H9 (cell line): ENCODE measurements at regions not wholly inside any gene's neighbourhood (a gene's known extent, or its start where the extent isn't known, plus 50 kb on each side); places are given as distances from the start of the nearest gene placed in this dataset.

Source experiments
- DNase-seq: peaks from one replicate; pipeline ENCODE4 v3.0.0-alpha.2; 2017
- H2AFZ ChIP-seq: one replicate; pipeline ENCODE4 v1.6.1; 2013; ENCODE audit warnings: mild to moderate bottlenecking, low read length, control low read depth, moderate library complexity
- H2AK5ac ChIP-seq: 2 replicates; pipeline ENCODE4 v1.6.1; 2013; ENCODE audit warnings: low read length, control low read depth, mixed read lengths; ENCODE audit not compliant: insufficient read length
- H2BK120ac ChIP-seq: one replicate; pipeline ENCODE4 v1.6.1; 2013; ENCODE audit warnings: low read depth, mild to moderate bottlenecking, low read length, control low read depth, inconsistent platforms; ENCODE audit not compliant: poor library complexity, severe bottlenecking
- H2BK12ac ChIP-seq: 2 replicates; pipeline ENCODE4 v1.6.1; 2013; ENCODE audit warnings: low read length, control low read depth, mixed read lengths, low read depth; ENCODE audit not compliant: insufficient read length
- H2BK15ac ChIP-seq: 2 replicates; pipeline ENCODE4 v1.6.1; 2013; ENCODE audit warnings: low read depth, low read length, control low read depth
- H2BK20ac ChIP-seq: one replicate; pipeline ENCODE4 v1.6.1; 2013; ENCODE audit warnings: low read depth, mild to moderate bottlenecking, low read length, control low read depth, inconsistent platforms; ENCODE audit not compliant: poor library complexity, severe bottlenecking
- H2BK5ac ChIP-seq: 2 replicates; pipeline ENCODE4 v1.6.1; 2013; ENCODE audit warnings: low read length, control low read depth, mixed read lengths; ENCODE audit not compliant: insufficient read length
- H3K14ac ChIP-seq: 2 replicates; pipeline ENCODE4 v1.6.1; 2013; ENCODE audit warnings: low read length, control low read depth; ENCODE audit not compliant: insufficient read depth
- H3K18ac ChIP-seq: 2 replicates; pipeline ENCODE4 v1.6.1; 2013; ENCODE audit warnings: low read depth, mild to moderate bottlenecking, mixed read lengths, low read length, control low read depth; ENCODE audit not compliant: insufficient read length
- H3K23ac ChIP-seq: 2 replicates; pipeline ENCODE4 v1.6.1; 2013; ENCODE audit warnings: low read length, control low read depth, mixed read lengths, low read depth; ENCODE audit not compliant: insufficient read length
- H3K23me2 ChIP-seq: 2 replicates; pipeline ENCODE4 v1.6.1; 2013; ENCODE audit warnings: low read depth, mild to moderate bottlenecking, mixed read lengths, low read length, control low read depth; ENCODE audit not compliant: insufficient read length, poor library complexity, severe bottlenecking
- H3K27ac ChIP-seq: 2 replicates; pipeline ENCODE4 v1.5.1; 2013; ENCODE audit warnings: low read length, control low read depth, mixed read lengths, low read depth; ENCODE audit not compliant: insufficient read length
- H3K27me3 ChIP-seq: 2 replicates; pipeline ENCODE4 v1.6.1; 2013; ENCODE audit warnings: low read length, control low read depth, inconsistent platforms; ENCODE audit not compliant: insufficient read depth
- H3K4ac ChIP-seq: 2 replicates; pipeline ENCODE4 v1.6.1; 2013; ENCODE audit warnings: low read depth, mild to moderate bottlenecking, control low read depth, inconsistent platforms, low read length, moderate library complexity
- H3K4me1 ChIP-seq: 2 replicates; pipeline ENCODE4 v1.6.1; 2013; ENCODE audit warnings: low read length, control low read depth, inconsistent platforms; ENCODE audit not compliant: insufficient read depth
- H3K4me2 ChIP-seq: 2 replicates; pipeline ENCODE4 v1.6.1; 2013; ENCODE audit warnings: low read length, control low read depth, mixed read lengths; ENCODE audit not compliant: insufficient read length, insufficient read depth
- H3K56ac ChIP-seq: 2 replicates; pipeline ENCODE4 v1.6.1; 2013; ENCODE audit warnings: low read depth, mild to moderate bottlenecking, mixed read lengths, low read length, control low read depth; ENCODE audit not compliant: insufficient read length
- H3K79me1 ChIP-seq: 2 replicates; pipeline ENCODE4 v1.6.1; 2013; ENCODE audit warnings: low read depth, mild to moderate bottlenecking, moderate library complexity, low read length, control low read depth, inconsistent platforms; ENCODE audit not compliant: insufficient read depth, poor library complexity, severe bottlenecking
- H3K79me2 ChIP-seq: 2 replicates; pipeline ENCODE4 v1.6.1; 2013; ENCODE audit warnings: low read length, control low read depth, inconsistent platforms; ENCODE audit not compliant: insufficient read depth
- H3K9ac ChIP-seq: 2 replicates; pipeline ENCODE4 v1.6.1; 2013; ENCODE audit warnings: low read length, control low read depth, mixed read lengths; ENCODE audit not compliant: insufficient read length; ENCODE audit errors: extremely low read depth
- H3K9me3 ChIP-seq: one replicate; pipeline ENCODE4 v1.6.1; 2013; ENCODE audit warnings: low read depth, low read length, inconsistent platforms; ENCODE audit not compliant: control insufficient read depth
- H3T11ph ChIP-seq: one replicate; pipeline ENCODE4 v1.6.1; 2013; ENCODE audit warnings: mild to moderate bottlenecking, low read length, control low read depth, inconsistent platforms
- H4K20me1 ChIP-seq: one replicate; pipeline ENCODE4 v1.6.1; 2013; ENCODE audit not compliant: control insufficient read depth, insufficient read length, insufficient read depth
- H4K5ac ChIP-seq: 2 replicates; pipeline ENCODE4 v1.6.1; 2013; ENCODE audit warnings: low read depth, mild to moderate bottlenecking, mixed read lengths, low read length, control low read depth; ENCODE audit not compliant: insufficient read length
- H4K8ac ChIP-seq: replicated peaks from 2 replicates; pipeline ENCODE4 v1.6.1; 2013; ENCODE audit warnings: low read length, control low read depth, mixed read lengths, low read depth; ENCODE audit not compliant: insufficient read length
- H4K91ac ChIP-seq: 2 replicates; pipeline ENCODE4 v1.6.1; 2013; ENCODE audit warnings: low read depth, mild to moderate bottlenecking, moderate library complexity, mixed read lengths, low read length, control low read depth; ENCODE audit not compliant: insufficient read length
- H3K27ac Mint-ChIP-seq, 3 experiments: 2 replicates in 2 of 3; 3 replicates in 1 of 3; pipeline ENCODE4 v1.8.0; 2020 to 2021; ENCODE audit warnings: mixed read lengths in 3 of 3, mild to moderate bottlenecking in 1 of 3, moderate library complexity in 1 of 3
- H3K27me3 Mint-ChIP-seq: 2 replicates; pipeline ENCODE4 v1.8.0; 2021; ENCODE audit warnings: low read depth, mild to moderate bottlenecking, moderate library complexity, mixed read lengths
- H3K36me3 Mint-ChIP-seq, 3 experiments: 2 replicates in 2 of 3; 3 replicates in 1 of 3; pipeline ENCODE4 v1.8.0; 2020 to 2021; ENCODE audit warnings: low read depth in 3 of 3, mixed read lengths in 3 of 3; ENCODE audit not compliant: insufficient read depth in 1 of 3
- H3K4me1 Mint-ChIP-seq, 2 experiments: 2 replicates each; pipeline ENCODE4 v1.8.0; 2020; ENCODE audit warnings: mixed read lengths in 2 of 2
- H3K4me3 Mint-ChIP-seq, 2 experiments: 2 replicates in 1 of 2; 3 replicates in 1 of 2; pipeline ENCODE4 v1.8.0; 2020 to 2021; ENCODE audit warnings: mild to moderate bottlenecking in 2 of 2, mixed read lengths in 2 of 2, moderate library complexity in 1 of 2
- H3K9me3 Mint-ChIP-seq, 2 experiments: 2 replicates in 1 of 2; 3 replicates in 1 of 2; pipeline ENCODE4 v1.8.0; 2020; ENCODE audit warnings: mild to moderate bottlenecking in 2 of 2, mixed read lengths in 2 of 2, moderate library complexity in 1 of 2
- CTCF ChIP-seq: fragments of 200-600 bp; sonication (generic); conservative IDR thresholded peaks from 3 replicates; pipeline ENCODE4 v1.8.0; 2021; ENCODE audit warnings: antibody characterized with exemption, mild to moderate bottlenecking
- WGBS: extraction: QIAGEN DNeasy Blood & Tissue Kit; methylation state at CpG from one replicate; pipeline ENCODE4 v1.1.7; 2013; ENCODE audit warnings: missing lambda C conversion rate, low lambda C conversion rate, mixed read lengths; ENCODE audit not compliant: insufficient read length; ENCODE audit errors: extremely low coverage; 5-methylcytosine and 5-hydroxymethylcytosine counted together

GRCh38 chr2:177010146-177010545, 202.4 kb upstream of the HNRNPA3 start:
- no peak overlapping the region for H3K14ac ChIP-seq
- H2AK5ac ChIP-seq: no peak overlapping the region
- no peaks in the 10 kb centered on the region for H4K20me1 ChIP-seq
- no peaks in the 10 kb centered on the region for H3K23me2 ChIP-seq
- H3K4ac ChIP-seq: no peak overlapping the region
- peaks cover 17 to 18% of the 10 kb centered on the region in 2 experiments for H3K9me3 Mint-ChIP-seq
- no peaks in the 10 kb centered on the region for H3K79me1 ChIP-seq
- H3K56ac ChIP-seq: no peak overlapping the region
- H3K4me1 ChIP-seq: no peaks in the 10 kb centered on the region
- no peaks in the 10 kb centered on the region for H3K79me2 ChIP-seq
- H3K27ac Mint-ChIP-seq: no peak overlapping the region
- no peak overlapping the region for H3K27ac ChIP-seq
- no peaks in the 10 kb centered on the region for H3K27me3 Mint-ChIP-seq
- no peak overlapping the region for H3K9ac ChIP-seq
- H3T11ph ChIP-seq: no peak overlapping the region
- no peaks in the 10 kb centered on the region for H3K27me3 ChIP-seq
- H3K36me3 Mint-ChIP-seq: peaks cover 3 to 16% (median 7%) of the 10 kb centered on the region in 3 experiments; a peak in 5 of 7 replicates
- H3K23ac ChIP-seq: no peak overlapping the region
- H2AFZ ChIP-seq: no peak overlapping the region
- WGBS: no CpG with 5 or more reads among the region's 6 CpGs
- peaks cover 9% of the 10 kb centered on the region for H3K9me3 ChIP-seq
- no peak overlapping the region for H2BK20ac ChIP-seq
- H3K18ac ChIP-seq: no peak overlapping the region
- H2BK5ac ChIP-seq: no peak overlapping the region
- H2BK120ac ChIP-seq: no peak overlapping the region
- no peak overlapping the region for H4K91ac ChIP-seq
- no peaks in the 10 kb centered on the region; a peak in 1 of 4 replicates for H3K4me1 Mint-ChIP-seq
- no peak overlapping the region for H3K4me2 ChIP-seq
- no peak overlapping the region for H4K5ac ChIP-seq
- H2BK12ac ChIP-seq: no peak overlapping the region
- H3K4me3 Mint-ChIP-seq: no peak overlapping the region
- no peak overlapping the region for H4K8ac ChIP-seq
- TF ChIP-seq CTCF: no peak
- no peak for DNase-seq
- no peak overlapping the region for H2BK15ac ChIP-seq
